GM18861 (cell line): ENCODE measurements at regions not wholly inside any gene's neighbourhood (a gene's known extent, or its start where the extent isn't known, plus 50 kb on each side); places are given as distances from the start of the nearest gene placed in this dataset.

Experiments used
- ATAC-seq: cut with Tn5 transposase; IDR thresholded peaks from one replicate; pipeline ENCODE4 v1.9.1; 2021; ENCODE audit not compliant: unreplicated experiment

- ATAC-seq: no peak
These were observed 141.4 kb downstream of the MAFB start for GRCh38 chr20:40547483-40548091.

DNA sequence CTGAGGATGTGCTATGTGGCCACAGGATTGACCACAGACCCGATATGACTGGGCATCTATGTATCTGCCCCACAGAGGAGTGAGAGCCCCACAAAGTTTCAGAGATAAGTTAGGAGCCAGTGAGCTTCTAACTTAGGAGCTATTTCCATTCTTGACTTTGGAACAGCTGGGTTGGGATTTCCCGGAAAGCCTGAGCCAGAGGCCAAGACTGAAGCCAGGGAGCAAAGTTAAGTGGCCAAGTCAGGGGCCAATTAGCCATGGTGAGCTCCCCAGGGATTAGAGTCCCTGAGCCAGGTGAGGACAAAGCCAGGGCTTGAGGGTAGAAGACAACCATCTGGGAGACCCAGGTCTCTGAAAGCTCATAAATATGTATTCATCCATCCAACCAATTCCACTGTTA lies 143.6 kb downstream of the MAFB start:
- no peak for ATAC-seq

DNA sequence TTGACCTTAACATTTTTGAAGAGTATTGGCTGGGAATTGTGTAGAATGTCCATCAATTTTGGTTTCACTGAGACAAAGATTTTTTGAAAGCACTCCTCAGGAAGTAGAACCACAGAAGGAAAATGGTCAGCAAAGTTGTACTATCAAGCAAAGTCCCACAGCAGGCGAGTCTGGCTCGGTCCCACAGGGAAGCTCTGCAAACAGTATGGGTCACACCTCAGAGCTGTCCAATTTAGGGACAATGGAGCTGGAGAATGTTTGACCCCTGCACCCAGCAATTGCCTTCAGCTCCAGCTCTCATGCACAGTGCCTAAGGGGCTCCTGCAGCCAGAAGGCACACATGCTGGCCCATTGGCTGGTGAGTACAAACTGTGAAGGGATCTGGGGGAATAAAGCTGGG lies 147.0 kb downstream of the MAFB start:
- ATAC-seq: no peak

GRCh38 chr20:40540166-40540565 lies 148.9 kb downstream of the MAFB start:
- ATAC-seq: no peak

DNA sequence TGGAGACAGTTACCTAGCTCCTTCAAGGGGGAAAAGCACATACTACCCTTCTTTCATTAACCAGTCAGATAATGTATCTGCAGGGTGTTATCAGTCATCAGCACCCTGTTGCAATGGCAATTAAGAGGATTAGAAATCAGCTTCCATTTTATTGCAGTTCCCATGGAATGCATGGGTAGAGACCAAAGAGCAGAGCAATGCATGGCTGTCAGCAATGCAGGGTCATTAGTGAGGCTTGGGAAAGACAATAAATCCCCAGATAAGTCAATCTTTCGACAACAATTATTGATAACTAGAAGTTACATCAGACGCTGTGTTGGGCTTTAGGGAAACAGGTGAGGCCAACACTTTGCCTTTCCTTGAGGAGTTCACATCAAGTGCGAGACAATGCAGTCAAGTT lies 150.9 kb downstream of the MAFB start:
- ATAC-seq: no peak

GRCh38 chr20:40536808-40537207 lies 152.2 kb downstream of the MAFB start:
- no peak for ATAC-seq

DNA sequence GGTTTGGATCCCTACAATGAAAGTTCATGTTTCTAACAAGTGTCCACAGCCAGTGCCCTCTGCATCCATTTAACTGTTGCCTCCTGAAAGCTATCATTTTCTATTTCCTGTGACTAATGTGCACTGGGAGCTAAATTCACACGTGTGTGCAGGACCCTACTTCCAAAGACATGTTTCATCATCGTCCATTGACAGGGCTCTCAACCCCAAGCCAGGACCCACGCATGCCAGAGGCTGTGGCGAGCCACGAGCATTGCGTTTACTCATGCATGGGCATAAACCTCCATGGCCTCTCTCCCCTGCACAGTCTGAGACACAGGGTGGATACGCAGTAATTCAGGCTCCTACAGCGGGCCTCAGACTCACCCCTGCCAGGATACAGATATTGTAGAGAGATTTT lies 153.2 kb downstream of the MAFB start:
- ATAC-seq: no peak

- ATAC-seq: no peak
These were observed 156.9 kb downstream of the MAFB start for GRCh38 chr20:40532103-40532502.

- ATAC-seq: no peak
These were observed 163.7 kb downstream of the MAFB start for GRCh38 chr20:40525351-40525750.

- ATAC-seq: no peak
These were observed 165.0 kb downstream of the MAFB start for GRCh38 chr20:40524071-40524470.

GRCh38 chr20:40522405-40522804 lies 166.6 kb downstream of the MAFB start:
- no peak for ATAC-seq

DNA sequence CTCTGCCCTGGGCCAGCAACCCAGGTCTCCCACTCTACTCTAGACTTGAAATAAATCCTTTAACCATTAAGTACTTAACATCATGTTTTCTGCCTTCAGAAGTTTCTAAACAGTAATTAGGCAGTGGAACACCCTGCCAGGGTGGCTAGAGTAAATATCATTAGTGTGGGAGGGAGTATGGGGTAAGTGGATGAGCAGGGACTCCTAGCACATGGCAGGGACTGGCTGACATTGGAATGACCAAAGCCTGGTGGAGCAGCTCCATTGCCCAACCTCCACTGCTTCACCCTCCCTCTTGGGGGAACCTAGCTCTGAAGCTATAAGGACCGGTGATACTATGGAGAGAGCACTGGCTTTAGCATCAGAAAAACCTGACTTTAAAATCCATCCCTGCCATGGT lies 167.1 kb downstream of the MAFB start:
- no peak for ATAC-seq

GRCh38 chr20:40519918-40520317 lies 169.1 kb downstream of the MAFB start:
- ATAC-seq: no peak

DNA sequence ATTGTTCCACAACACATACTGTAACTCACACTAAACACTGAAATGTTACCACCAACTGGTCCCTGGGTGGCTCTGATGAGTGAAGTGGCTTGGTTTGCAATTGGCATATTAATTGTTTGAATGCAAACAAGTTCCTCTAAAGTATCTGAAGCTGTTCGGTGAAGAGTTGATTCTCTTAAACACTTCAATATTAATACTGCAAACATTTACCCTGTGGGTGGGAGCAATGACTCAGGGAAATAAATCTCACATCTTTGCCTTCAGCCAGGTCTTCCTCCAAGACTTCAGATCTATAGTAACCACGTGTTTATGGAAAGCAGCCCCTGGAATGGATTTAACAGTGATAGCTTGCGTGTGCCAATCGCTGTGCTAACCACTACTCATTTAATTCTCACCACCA lies 176.0 kb downstream of the MAFB start:
- ATAC-seq: no peak

DNA sequence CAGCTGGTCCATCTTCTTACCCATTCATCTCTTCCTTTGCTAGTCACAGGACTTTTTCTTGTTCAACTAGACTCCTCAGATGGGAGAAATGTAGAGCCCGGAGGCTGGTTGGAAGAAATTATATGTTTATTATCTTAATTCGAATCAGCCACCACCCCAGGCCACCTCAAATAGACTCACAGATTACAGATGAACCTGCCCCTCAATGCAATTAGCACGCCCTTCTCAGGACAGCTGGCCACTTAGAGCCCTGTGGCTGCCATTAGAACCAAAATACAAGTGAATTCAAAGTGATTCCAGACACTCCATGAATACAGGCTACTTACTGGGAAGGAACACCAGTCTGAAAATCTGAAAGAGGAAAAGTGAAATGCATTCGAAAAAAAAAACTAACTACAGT lies 176.4 kb downstream of the MAFB start:
- no peak for ATAC-seq

DNA sequence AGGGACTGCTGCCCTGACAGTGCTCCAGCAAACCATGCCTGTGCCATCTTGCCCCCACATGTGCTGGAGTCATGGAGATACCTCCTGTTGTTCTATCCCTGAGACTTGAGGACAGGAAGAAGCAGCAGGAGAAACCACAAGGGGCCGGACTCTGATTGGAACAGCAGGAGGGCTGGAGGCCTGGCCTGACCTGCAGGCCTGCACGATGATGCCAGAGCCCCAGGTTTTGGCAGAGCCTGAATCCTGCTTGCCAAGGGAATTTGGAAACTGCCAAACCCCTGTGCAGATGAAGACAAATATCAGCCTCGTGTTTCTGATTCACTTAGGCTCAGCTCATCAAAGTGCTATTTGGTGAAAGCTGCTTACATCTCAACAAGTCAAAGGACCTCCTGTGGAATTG lies 177.6 kb downstream of the MAFB start:
- ATAC-seq: no peak

DNA sequence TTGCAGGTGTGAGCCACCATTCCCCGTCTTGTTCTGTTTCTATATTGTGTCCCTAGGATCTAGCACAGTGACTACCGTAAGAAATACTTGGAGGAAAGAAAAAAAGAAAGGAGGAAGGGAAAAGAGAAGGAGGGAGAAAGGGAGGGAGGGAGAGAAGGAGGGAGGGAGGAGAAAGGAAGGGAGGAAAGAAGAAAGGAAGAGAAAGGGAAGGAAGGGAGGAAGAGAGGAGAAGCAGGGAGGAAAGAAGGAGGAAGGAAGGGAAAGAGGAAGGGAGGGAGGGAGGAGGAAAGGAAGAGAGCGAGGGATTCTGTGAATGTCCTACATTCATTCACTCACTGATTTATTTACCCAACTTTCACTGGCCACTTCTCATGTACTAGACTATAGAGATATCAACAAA lies 178.4 kb downstream of the MAFB start:
- ATAC-seq: no peak

- ATAC-seq: no peak
These were observed 180.2 kb downstream of the MAFB start for GRCh38 chr20:40508821-40509220.

DNA sequence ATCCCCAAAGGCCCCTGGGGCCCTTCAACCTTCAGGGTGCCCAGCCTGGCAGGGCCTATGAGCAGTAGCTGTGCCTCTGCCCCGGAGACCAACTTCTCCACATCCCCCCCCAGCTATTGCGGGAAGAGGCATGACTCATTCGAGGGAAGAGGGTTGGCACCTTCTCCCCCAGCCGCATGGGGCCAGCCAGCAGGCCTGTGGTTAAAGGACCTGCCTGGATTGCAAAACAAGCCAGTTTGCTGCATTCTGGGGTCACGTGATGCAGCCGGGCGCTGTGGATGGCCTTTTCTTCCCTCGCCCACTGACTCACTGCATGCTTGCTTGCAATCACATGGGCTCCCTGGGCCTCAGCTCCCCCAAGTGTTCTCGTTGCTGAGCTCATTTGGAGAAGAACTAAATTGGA lies 182.5 kb downstream of the MAFB start:
- ATAC-seq: no peak

- no peak for ATAC-seq
These were observed 185.9 kb downstream of the MAFB start for GRCh38 chr20:40503119-40503518.

GRCh38 chr20:40502576-40502975 lies 186.5 kb downstream of the MAFB start:
- no peak for ATAC-seq

DNA sequence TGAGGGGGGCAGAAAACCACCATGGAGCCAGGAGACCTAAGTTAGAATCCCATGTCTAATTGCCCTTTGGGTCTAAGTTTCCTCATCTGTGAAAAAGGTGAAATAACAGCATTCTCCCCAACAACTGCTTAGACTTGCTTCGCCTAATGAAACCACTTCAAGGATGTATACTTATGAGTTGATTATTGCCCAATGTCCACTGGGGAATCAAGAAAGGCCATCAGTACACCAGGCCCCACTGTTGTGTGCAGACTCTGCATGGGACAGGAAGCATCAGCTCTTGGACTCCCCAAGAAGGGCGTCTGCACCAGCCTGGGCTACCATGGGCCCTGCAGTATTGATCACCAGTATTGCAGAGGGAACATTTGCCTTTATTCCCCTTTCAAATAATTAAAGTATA lies 189.6 kb downstream of the MAFB start:
- no peak for ATAC-seq

DNA sequence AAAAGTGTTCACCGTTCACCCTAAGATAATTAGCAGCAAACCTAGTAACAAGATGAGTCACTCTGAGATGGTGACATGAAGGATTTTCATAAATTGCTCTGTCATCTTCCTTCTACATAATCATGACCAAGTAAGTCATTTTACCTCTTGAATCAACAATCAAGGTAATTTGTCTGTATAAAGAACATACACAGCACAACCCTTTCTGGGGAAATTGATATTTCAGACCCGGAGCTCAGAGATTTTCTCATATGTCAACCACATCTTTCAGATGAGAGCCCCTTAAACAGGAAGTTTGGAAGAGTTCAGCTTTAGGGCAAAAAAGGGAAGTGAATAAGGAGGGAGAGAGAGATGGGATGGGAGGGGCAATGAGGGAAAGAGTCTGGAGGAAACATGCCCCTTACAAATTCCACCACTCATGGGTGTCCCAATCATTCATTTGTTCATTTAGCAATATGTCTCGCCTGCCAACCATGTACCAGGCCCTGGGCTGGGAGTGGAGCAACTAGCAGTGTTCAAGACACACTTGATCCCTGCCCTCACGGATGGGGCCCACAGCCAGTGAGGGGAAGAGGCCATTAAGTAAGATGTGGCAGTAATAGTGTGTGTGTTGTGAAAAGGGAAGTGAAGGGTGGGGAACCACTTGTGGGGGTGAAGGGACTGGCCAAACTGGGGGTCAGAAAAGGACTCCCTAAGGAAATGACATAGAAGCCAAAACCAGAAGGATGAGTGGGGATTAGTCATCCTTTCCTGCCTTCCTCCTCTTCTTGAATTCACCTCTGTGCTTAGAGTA lies 190.9 kb downstream of the MAFB start:
- ATAC-seq: no peak
